IPS-NIHi11 (cell line): ENCODE measurements at regions not wholly inside any gene's neighbourhood (a gene's known extent, or its start where the extent isn't known, plus 50 kb on each side); places are given as distances from the start of the nearest gene placed in this dataset.

ENCODE experiments used
- DNase-seq: peaks from one replicate; pipeline ENCODE4 v3.0.0; 2012; ENCODE audit warnings: mixed read lengths, low spot score

GRCh38 chr2:9105601-9106337 is 100.8 kb upstream of the ASAP2 start:
- no peak for DNase-seq

- DNase-seq: peak; percentile 35
Observed at GRCh38 chr2:9103663-9104277, 100.3 kb upstream of the MBOAT2 start.

DNA sequence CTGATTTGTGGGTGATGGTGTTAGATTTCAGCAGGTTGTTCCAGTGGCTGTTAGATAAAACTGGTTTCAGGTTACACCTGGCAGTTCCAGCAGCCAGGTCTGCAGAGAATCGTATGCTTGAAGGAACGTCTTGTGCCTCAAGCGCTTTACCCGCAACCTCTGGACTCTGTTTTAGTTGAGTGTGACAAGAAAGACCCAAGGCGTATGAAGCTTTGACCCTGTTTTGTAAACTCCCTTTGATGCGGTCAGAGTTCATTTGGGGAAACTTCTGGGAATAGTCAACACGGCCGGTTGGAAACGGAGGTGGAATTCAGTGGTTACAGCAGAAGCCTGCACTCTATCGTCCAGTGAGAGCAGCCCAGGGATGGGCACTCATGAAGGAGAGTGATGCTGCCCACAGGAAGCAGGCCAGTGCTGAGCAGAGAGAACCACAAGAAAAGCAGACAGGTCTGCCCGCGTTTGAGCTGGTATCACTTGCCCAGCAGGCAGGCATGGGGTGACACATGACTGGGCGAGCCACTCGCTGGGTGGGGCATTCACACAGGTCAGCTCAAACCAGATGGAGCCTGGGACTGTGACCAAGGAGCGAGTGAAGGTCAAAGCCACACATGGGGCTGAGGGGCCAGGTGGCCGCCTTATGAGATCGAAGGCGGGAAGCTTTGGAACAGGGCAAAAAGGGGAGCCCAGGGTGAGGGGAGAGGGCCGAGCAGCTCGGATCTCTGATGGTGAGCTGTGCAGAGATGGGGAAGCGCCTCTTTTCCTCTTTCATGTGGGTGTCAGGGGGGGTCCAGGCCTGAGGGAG is 99.6 kb upstream of the MBOAT2 start:
- peak; percentile 50 for DNase-seq

GRCh38 chr2:9101763-9102425 is 98.4 kb upstream of the MBOAT2 start:
- no peak for DNase-seq

DNA sequence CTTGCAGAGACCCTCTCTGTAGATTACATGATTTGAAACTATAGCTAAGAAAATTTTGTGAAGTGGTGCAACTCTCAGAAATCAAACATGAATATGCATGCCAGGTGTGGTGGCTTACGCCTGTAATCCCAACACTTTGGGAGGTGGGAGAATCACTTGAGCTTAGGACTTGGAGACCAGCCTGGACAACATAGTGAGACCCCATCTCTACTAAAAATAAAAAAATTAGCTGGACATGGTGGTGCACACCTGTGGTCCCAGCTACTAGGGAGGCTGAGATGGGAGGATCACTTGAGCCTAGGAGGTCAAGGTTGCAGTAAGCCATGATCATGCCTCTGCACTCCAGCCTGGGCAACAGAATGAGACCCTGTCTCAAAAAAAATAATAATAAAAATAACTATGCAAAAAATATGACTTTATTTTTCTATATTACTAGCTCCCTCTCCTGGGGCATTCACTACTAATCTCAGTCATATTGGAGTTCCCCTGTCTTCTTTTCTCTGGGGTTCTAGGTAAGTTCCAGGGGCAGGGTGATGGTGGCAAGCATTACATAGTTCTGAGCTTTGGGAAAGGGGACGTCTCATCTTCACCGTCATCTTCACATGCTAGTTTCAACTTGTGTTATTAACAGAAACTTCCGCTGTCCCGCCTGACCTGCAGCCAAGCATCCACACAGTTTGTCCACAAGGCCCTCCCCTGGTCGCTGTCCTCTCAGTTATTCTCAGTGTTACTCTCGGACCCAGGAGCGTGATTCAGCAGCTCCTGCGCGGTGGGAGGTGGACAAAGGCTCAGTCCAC is 96.8 kb upstream of the MBOAT2 start:
- DNase-seq: no peak

DNA sequence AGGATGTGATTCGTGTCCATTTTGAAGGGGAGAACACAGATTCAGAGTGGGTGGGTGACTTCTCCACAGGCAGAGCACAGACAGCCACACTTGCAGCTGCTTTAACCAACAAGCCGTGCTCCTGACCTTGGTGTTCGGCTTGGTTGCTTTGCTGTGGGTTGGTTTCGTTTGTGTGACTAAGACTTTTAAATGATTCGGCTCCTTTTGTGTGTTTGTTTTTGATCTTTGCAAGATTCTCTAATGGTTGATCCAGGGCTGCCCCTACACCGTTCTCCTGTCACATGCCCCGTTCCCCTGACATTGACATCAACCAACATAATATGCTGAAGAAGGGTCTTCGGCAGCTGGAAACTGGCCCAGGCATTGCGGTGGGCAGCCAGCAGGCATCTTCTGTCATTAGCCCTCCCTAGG is 95.9 kb upstream of the MBOAT2 start:
- DNase-seq: no peak

DNA sequence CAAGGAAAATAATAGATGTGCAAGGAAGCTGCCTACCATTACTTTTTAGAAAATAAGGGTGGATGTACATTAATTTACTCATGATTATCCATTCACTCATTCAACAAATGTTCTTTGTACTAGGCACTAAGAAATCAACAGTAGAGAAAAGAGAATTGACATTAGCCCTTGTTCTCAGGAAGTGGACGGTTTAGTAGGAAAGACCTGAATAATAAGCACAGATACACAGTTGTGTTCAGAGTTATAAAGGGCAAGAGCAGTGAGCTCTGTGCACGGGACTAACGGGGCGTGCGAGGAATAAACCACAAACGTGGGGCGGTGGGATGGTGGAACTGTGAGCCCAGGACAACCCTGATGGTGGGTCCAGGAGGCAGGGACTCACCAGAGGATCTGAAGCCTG is 94.4 kb upstream of the MBOAT2 start:
- no peak for DNase-seq

DNA sequence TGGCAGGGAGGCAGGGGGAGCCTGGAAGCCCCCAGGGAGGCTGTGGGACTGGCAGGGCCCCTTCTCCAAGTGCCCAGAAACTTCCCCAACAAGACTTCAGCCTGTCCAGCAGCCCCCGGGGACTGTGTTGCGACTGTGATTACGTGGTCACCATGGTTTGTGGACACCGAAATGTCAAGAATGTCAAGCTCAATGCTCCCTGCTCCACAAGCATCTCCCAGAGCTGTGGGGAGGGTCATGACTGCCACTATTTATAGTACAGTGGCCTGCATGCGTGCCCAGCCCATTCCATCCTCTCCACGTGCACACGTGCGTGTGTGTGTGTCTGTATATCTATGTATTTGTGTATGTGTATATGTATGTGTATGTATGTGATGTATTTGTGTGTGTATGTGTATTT is 93.8 kb upstream of the MBOAT2 start:
- DNase-seq: no peak

DNA sequence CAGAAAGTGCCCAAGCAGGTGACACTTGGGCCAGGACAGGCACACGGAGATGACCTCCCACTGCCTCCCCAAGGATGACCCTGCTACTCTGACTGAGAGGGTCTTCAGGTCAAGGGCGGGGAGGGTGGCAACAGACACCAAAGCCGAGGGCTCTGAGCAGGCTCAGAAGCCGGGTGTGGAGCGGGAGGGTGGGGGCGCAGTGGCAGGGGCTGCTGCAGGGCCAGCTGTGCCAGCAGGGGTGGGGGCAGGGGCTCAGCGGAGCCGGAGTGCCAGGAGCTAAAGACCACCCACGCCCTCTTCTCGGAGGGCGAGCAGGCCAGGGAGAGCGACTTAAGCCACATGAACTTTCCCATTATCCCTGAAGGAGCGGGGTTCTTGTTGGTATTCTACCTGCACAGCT is 93.3 kb upstream of the MBOAT2 start:
- no peak for DNase-seq

DNA sequence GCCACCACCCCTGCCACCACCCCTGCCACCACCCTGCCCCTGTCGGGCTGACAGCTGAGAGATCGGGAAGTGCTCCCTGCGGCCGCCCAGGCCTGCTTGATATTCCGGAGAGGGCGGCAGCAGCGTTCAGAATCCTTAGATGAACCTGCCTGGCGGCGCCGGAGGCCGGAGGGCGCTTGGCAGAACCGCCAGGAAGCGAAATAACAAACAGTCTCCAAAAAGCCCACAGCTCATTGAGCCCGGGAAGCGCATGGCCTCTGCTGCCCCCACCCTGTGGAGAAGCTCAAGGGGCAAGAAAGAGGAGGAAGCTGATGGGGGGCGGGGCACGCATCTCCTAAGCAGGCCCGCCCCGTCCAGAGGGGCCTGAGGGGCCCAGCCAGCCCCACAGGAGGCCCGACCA is 92.2 kb upstream of the MBOAT2 start:
- peak; percentile 73 for DNase-seq

DNA sequence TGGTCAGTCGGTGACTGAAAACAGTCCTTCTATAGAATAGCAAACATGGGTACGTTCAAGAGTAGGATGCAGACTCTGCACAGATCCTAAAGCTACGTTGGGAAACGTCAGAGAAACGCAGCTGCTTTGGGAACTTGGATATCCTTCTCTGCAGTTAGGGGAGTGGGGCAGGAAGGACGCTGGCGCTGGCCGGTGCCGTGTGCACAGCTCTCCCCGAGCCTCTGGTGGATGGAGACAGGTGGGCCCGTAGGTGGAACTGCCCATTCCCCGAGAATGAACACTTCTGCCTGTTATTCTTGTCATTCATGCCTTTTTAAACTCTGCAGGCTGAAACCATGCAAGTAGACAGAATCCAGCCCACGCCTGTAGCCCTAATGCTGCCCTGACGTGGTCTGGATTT is 91.7 kb upstream of the MBOAT2 start:
- no peak for DNase-seq

GRCh38 chr2:9094117-9094516 is 90.6 kb upstream of the MBOAT2 start:
- no peak for DNase-seq

- no peak for DNase-seq
Observed at GRCh38 chr2:9093324-9093723, 89.8 kb upstream of the MBOAT2 start.

DNA sequence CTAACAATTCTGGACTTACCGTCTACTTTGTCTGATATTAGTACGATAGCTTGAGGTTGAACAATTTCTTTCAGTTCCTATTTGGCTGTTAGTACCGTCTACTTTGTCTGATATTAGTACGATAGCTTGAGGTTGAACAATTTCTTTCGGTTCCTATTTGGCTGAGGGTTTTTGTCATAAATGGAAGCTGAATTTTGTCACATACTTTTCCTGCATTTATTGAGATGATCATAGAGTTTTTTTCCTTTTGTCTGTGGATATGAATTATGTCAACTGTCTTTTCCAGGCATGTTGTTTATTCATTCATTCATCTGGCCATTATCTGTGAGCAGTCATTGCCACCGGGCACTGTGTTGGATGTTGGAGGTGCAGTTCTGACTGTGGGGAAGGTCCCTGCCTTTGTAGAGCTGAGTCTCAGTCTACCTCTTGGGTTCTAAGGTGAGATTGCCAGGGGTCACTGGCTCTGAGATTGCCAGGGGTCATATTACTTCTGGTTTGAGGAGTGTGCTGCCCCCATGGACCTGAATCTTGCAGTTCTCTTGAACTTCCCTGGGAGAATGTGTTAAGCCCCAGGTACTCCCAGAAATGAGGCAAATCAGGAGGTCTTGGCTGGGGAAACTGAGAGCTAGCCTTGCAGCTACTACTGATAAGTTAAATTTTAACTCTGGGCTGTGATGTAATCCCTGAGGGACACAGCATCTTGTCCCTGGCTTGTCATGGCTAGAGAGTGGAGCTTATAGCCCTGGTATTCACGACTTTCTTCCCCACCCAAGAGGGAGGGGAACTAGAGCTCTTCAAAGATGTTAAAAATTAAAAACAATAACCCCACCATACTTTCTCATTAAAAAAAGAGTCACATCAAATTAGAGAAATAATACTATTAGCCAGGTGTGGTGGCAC is 89.1 kb upstream of the MBOAT2 start:
- no peak for DNase-seq

GRCh38 chr2:9091811-9092210 is 88.3 kb upstream of the MBOAT2 start:
- DNase-seq: no peak

DNA sequence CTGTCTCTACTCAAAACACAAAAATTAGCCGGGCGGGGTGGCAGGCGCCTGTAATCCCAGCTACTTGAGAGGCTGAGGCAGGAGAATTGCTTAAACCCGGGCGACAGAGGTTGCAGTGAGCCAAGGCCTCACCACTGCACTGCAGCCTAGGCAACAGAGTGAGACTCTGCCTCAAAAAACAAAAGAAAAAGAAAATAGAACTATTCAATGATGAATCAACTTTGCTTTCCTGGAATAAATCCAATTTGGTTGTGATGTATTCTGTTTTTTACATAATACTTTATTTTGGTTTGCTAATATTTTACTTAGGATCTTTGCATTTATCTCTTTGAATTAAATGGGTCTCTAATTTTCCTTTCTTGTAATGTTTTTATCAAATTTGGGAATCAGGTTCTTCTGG is 86.3 kb upstream of the MBOAT2 start:
- DNase-seq: no peak

GRCh38 chr2:9087121-9087681 is 83.7 kb upstream of the MBOAT2 start:
- DNase-seq: no peak

- no peak for DNase-seq
Observed at GRCh38 chr2:9086465-9086864, 83.0 kb upstream of the MBOAT2 start.

- DNase-seq: no peak
Observed at GRCh38 chr2:9085353-9085752, 81.9 kb upstream of the MBOAT2 start.

DNA sequence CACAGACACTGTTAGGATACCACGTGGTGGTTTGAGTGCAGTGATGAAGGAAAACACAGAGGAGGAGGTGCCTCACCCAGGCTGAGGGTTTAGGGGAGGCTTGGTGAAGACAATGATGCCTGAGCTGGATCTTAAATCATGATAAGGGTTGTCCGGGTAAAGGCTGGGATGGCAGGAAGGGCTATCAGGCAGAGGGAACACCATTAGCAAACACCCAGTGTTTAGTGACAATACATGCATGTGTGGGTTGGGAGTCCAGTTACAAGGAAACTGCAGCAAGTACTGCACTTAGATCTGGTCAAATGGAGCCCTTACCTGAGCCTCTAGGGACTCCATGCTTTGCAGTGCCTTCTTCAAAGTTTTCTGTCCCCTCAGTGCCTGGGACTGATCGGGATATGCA is 79.8 kb upstream of the MBOAT2 start:
- DNase-seq: no peak
